ENCODE measurements at regions not wholly inside any gene's neighbourhood (a gene's known extent, or its start where the extent isn't known, plus 50 kb on each side); places are given as distances from the start of the nearest gene placed in this dataset.

GRCh38 chr13:63337041-63337440, 1921.4 kb upstream of the PCDH20 start:
- TF ChIP-seq CTCF (IDR thresholded peaks at IDR 0.05; ENCODE audit: low read depth, low read length, poor library complexity, severe bottlenecking): no peak
- TF ChIP-seq EZH2phosphoT487 (IDR thresholded peaks at IDR 0.05; ENCODE audit: borderline replicate concordance, low read length): no peak
